K562 (cell line): ENCODE measurements at regions not wholly inside any gene's neighbourhood (a gene's known extent, or its start where the extent isn't known, plus 50 kb on each side); places are given as distances from the start of the nearest gene placed in this dataset.
"Not testable (repeated sequence)": the region's sequence is repeated elsewhere in the genome, so short reads cannot be mapped to it uniquely, and the experiment has no call there.

Source experiments
- ATAC-seq: fragments of 200-7000 bp; cut with Tn5 transposase; 3 replicates; pipeline ENCODE4 v1.9.1; 2020; ENCODE audit warnings: moderate library complexity
- BruUV-seq: library from RNA; stranded (reverse); fragments of 400-500 nt; replicated peaks from 2 replicates; lab custom pipeline; 2021; lab: Mats Ljungman, UMichigan
- CTCF ChIA-PET: fragments of 300-600 bp; formaldehyde crosslinking; extraction: SDS; loops from one replicate; lab custom pipeline; 2021; ENCODE audit warnings: low intra/inter-chr PET ratio; lab: Yijun Ruan, JAX
- POLR2A ChIA-PET: fragments of 300-600, 350-650 bp; sonication (Branson Sonifier 250); formaldehyde crosslinking; extraction: SDS; loops from one replicate; lab custom pipeline; 2021; ENCODE audit warnings: antibody characterized with exemption, inconsistent platforms; lab: Yijun Ruan, JAX
- DNase-seq, 4 experiments: peaks; one replicate each; pipeline versions ENCODE4 v3.0.0 to v3.0.0-alpha.2; 2011 to 2018; ENCODE audit warnings: low spot score in 3 of 4, mixed read lengths in 3 of 4; ENCODE audit errors: extremely low read depth in 1 of 4
- FAIRE-seq: peaks from 2 replicates; lab custom pipeline; 2011; peaks lifted over from hg19 to GRCh38; lab: Jason Lieb, UNC
- H2AFZ ChIP-seq: 2 replicates; pipeline ENCODE4 v1.6.0; 2011; ENCODE audit warnings: low read depth, low read length, control low read depth, inconsistent platforms
- H3K27ac ChIP-seq: fragments of 200-600 bp; 3 replicates; pipeline ENCODE4 v1.8.0; 2011; ENCODE audit warnings: low read depth, mild to moderate bottlenecking, control low read depth, inconsistent platforms, low read length, moderate library complexity, mixed read lengths; ENCODE audit errors: extremely low read depth
- H3K27me3 ChIP-seq, 2 experiments: fragments of 300-600 bp in 1 of 2; 2 replicates in 1 of 2; 3 replicates in 1 of 2; pipeline versions ENCODE4 v1.6.0 to v1.8.0; 2011; ENCODE audit warnings: inconsistent platforms in 2 of 2, low read length in 2 of 2, mild to moderate bottlenecking in 1 of 2, mixed read lengths in 1 of 2, moderate library complexity in 1 of 2; ENCODE audit not compliant: control insufficient read depth in 2 of 2, insufficient read depth in 2 of 2
- H3K36me3 ChIP-seq: fragments of 300-600 bp; 3 replicates; pipeline ENCODE4 v1.8.0; 2011; ENCODE audit warnings: mild to moderate bottlenecking, low read length, inconsistent platforms; ENCODE audit not compliant: control insufficient read depth, insufficient read depth
- H3K4me1 ChIP-seq, 2 experiments: fragments of 200-600 bp in 1 of 2; replicated peaks in 1 of 2; 2 replicates in 1 of 2; 3 replicates in 1 of 2; pipeline versions ENCODE4 v1.5.1 to v1.8.0; 2011; ENCODE audit warnings: inconsistent platforms in 2 of 2, low read length in 2 of 2, mild to moderate bottlenecking in 1 of 2, mixed read lengths in 1 of 2, moderate library complexity in 1 of 2; ENCODE audit not compliant: control insufficient read depth in 2 of 2, insufficient read depth in 2 of 2
- H3K4me2 ChIP-seq: 2 replicates; pipeline ENCODE4 v1.6.1; 2011; ENCODE audit warnings: low read length, control low read depth, inconsistent platforms, mixed read lengths; ENCODE audit not compliant: insufficient read depth
- H3K4me3 ChIP-seq: fragments of 200-600 bp; sonication (generic), shearing (Covaris generic); 2 replicates; pipeline ENCODE4 v1.5.1; 2016; ENCODE audit warnings: control low read depth, inconsistent platforms
- H3K79me2 ChIP-seq: fragments of 200-600 bp; 3 replicates; pipeline ENCODE4 v1.8.0; 2011; ENCODE audit warnings: low read length, inconsistent platforms; ENCODE audit not compliant: control insufficient read depth, insufficient read depth
- H3K9ac ChIP-seq, 2 experiments: 2 replicates each; pipeline versions ENCODE4 v1.6.0 to v1.6.1; 2011; ENCODE audit warnings: low read depth in 2 of 2, low read length in 2 of 2, control low read depth in 1 of 2, inconsistent platforms in 1 of 2, mild to moderate bottlenecking in 1 of 2, mixed read lengths in 1 of 2; ENCODE audit not compliant: insufficient read depth in 1 of 2
- H3K9me1 ChIP-seq: one replicate; pipeline ENCODE4 v1.6.0; 2011; ENCODE audit warnings: inconsistent platforms, mild to moderate bottlenecking, low read length, moderate library complexity; ENCODE audit not compliant: control insufficient read depth, insufficient read depth
- H3K9me3 ChIP-seq: replicated peaks from 2 replicates; pipeline ENCODE4 v1.5.1; 2011; ENCODE audit warnings: low read depth, low read length, inconsistent platforms; ENCODE audit not compliant: control insufficient read depth, insufficient read depth
- H4K20me1 ChIP-seq: replicated peaks from 2 replicates; pipeline ENCODE4 v1.6.1; 2011; ENCODE audit warnings: low read length, inconsistent platforms, mixed read lengths; ENCODE audit not compliant: control insufficient read depth, insufficient read depth
- MAFF ChIP-seq: IDR thresholded peaks from 2 replicates; pipeline ENCODE4 v1.6.1; 2012; ENCODE audit warnings: low read length, improper control_type of control experiment
- PTTG1 ChIP-seq: fragments of 450-650 bp; IDR thresholded peaks from 2 replicates; pipeline ENCODE4 v1.6.1; 2016; ENCODE audit warnings: low read depth, mild to moderate bottlenecking, missing genetic modification characterization, missing compliant biosample characterization
- PURB ChIP-seq: sonication (generic); formaldehyde crosslinking; IDR thresholded peaks from 2 replicates; pipeline ENCODE4 v1.9.0; 2021; ENCODE audit warnings: low read depth, mild to moderate bottlenecking, missing genetic modification reagents
- RAD21 ChIP-seq, 2 experiments: fragments of 250-450 bp in 1 of 2; fragments of 450-650 bp in 1 of 2; sonication (Bioruptor Pico) in 1 of 2; formaldehyde crosslinking in 1 of 2; IDR thresholded peaks in 1 of 2; conservative IDR thresholded peaks in 1 of 2; 2 replicates each; pipeline versions ENCODE4 v1.4.0 to v1.8.0; 2020 to 2022; ENCODE audit warnings: mild to moderate bottlenecking in 2 of 2, moderate library complexity in 1 of 2
- ZBTB5 ChIP-seq: fragments of 450-650 bp; IDR thresholded peaks from 2 replicates; pipeline ENCODE4 v1.6.1; 2017; ENCODE audit warnings: antibody characterized with exemption
- ZEB2 ChIP-seq: fragments of 450-650 bp; IDR thresholded peaks from 2 replicates; pipeline ENCODE4 v1.6.1; 2016
- WGBS: fragments of 100-300 bp; shearing (Covaris generic); methylation state at CpG from one replicate; pipeline ENCODE4 v1.1.6; 2016; ENCODE audit warnings: low coverage, mixed read lengths; ENCODE audit not compliant: insufficient coverage; ENCODE audit errors: missing lambda C conversion rate; 5-methylcytosine and 5-hydroxymethylcytosine counted together
- in situ Hi-C: fragments of 300-500 bp; cut with MboI; formaldehyde crosslinking; loops from 4 replicates; pipeline ENCODE4 v1.15.0; 2018; ENCODE audit warnings: inconsistent platforms, mixed read lengths
- intact Hi-C: fragments of 100-400 bp; cut with micrococcal nuclease; formaldehyde crosslinking; loops from 2 replicates; pipeline ENCODE4 v1.14.2; 2022
- TF ChIP-seq, protein P1 (sequence below): fragments of 450-650 bp; formaldehyde crosslinking; IDR thresholded peaks from 2 replicates; pipeline ENCODE4 v1.4.0; 2020; ENCODE audit warnings: mild to moderate bottlenecking, moderate library complexity
- TF ChIP-seq, protein P2 (sequence below): conservative IDR thresholded peaks from 2 replicates; pipeline ENCODE4 v1.6.1; 2011; ENCODE audit warnings: low read depth, mild to moderate bottlenecking, low read length; ENCODE audit not compliant: control insufficient read depth

DNA sequence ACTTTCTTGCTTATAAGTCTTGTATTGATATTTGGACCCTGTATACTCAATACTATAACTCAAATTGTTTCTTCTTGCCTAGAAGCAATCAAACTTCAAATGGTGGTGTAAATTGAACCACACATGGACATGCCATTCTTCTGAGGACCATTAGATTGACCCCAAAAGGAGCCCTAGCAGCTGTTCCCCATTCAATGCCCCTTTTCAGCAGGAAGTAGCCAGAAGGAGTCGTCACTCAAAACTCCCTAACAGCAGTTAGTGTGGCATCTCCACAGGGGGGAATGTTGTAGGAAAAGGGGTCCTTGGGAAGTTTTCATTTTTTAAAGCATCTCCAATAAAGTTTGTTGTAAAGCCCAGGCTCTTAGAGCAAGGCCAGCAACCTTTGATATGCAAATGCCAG lies 81.7 kb upstream of the PRL start:
- H3K9me1 ChIP-seq, H3K9ac ChIP-seq, H3K36me3 ChIP-seq, intact Hi-C loops, H3K27ac ChIP-seq, H3K9me3 ChIP-seq, H3K4me3 ChIP-seq, H2AFZ ChIP-seq, in situ Hi-C loops, H4K20me1 ChIP-seq, CTCF ChIA-PET, BruUV-seq, H3K79me2 ChIP-seq, H3K4me2 ChIP-seq, FAIRE-seq, ATAC-seq, DNase-seq, H3K4me1 ChIP-seq, H3K27me3 ChIP-seq, POLR2A ChIA-PET: not testable (repeated sequence)
- 8% methylated on average over 1 of the region's 1 CpG for WGBS

DNA sequence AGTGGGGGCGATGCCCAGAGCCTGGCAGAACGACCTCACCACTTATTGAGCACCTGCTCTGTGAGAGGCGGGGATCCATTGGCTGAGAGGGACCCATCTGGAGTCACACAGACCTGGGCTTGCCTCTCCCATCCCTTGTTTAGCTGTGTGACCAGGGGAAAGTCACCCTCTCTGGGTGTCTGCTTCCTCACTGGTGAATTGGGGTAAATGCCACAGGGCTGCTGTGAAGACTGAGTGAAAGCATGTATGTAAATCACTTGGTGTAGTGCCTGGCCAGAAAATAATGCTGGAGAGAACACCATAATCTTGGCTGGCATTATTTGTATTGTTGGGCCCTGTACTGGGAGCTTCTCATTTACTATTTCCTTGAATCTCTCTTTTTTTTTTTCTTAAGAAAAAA lies 83.4 kb upstream of the PRL start:
- H3K79me2 ChIP-seq: no peaks in the 10 kb centered on the region
- intact Hi-C loops (no loop called here), in situ Hi-C loops (no loop called here)
- WGBS: 0% methylated on average over 3 of the region's 3 CpGs
- no peaks in the 10 kb centered on the region for H3K9me1 ChIP-seq
- ATAC-seq (no peak), FAIRE-seq (no peak), DNase-seq (no peak)
- no peaks in the 10 kb centered on the region for H3K36me3 ChIP-seq
- H3K9me3 ChIP-seq: no peaks in the 10 kb centered on the region
- no peak overlapping the region for H3K4me2 ChIP-seq
- H3K9ac ChIP-seq: no peak overlapping the region
- ChIA-PET POLR2A (no interaction called here), CTCF (no interaction called here)
- no peak overlapping the region for H2AFZ ChIP-seq
- H3K27me3 ChIP-seq: no peaks in the 10 kb centered on the region
- no peak overlapping the region for H3K4me3 ChIP-seq
- H3K27ac ChIP-seq: no peak overlapping the region
- H3K4me1 ChIP-seq: no peaks in the 10 kb centered on the region
- no peaks in the 10 kb centered on the region for H4K20me1 ChIP-seq
- BruUV-seq: no TSS peak
- TF ChIP-seq, protein P1, sequence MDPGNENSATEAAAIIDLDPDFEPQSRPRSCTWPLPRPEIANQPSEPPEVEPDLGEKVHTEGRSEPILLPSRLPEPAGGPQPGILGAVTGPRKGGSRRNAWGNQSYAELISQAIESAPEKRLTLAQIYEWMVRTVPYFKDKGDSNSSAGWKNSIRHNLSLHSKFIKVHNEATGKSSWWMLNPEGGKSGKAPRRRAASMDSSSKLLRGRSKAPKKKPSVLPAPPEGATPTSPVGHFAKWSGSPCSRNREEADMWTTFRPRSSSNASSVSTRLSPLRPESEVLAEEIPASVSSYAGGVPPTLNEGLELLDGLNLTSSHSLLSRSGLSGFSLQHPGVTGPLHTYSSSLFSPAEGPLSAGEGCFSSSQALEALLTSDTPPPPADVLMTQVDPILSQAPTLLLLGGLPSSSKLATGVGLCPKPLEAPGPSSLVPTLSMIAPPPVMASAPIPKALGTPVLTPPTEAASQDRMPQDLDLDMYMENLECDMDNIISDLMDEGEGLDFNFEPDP (CRISPR knock-in tag): no peak
- no peak for TF ChIP-seq ZEB2
- no peak for TF ChIP-seq MAFF
- TF ChIP-seq PURB (CRISPR knock-in tag): no peak
- no peak for TF ChIP-seq RAD21 (CRISPR knock-in tag; conservative IDR thresholded peaks at IDR 0.05 in 1 of 2, IDR thresholded peaks at IDR 0.05 in 1 of 2)
- TF ChIP-seq, protein P2, sequence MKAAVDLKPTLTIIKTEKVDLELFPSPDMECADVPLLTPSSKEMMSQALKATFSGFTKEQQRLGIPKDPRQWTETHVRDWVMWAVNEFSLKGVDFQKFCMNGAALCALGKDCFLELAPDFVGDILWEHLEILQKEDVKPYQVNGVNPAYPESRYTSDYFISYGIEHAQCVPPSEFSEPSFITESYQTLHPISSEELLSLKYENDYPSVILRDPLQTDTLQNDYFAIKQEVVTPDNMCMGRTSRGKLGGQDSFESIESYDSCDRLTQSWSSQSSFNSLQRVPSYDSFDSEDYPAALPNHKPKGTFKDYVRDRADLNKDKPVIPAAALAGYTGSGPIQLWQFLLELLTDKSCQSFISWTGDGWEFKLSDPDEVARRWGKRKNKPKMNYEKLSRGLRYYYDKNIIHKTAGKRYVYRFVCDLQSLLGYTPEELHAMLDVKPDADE: no peak
- no peak for TF ChIP-seq PTTG1 (tag)
- no peak for TF ChIP-seq ZBTB5
